UCSD-AML1 (cell line): ENCODE measurements at regions not wholly inside any gene's neighbourhood (a gene's known extent, or its start where the extent isn't known, plus 50 kb on each side); places are given as distances from the start of the nearest gene placed in this dataset.

Experiments
- DNase-seq: peaks from one replicate; lab custom pipeline; 2025; ENCODE audit not compliant: unreplicated experiment; lab: John Stamatoyannopoulos, UW

DNA sequence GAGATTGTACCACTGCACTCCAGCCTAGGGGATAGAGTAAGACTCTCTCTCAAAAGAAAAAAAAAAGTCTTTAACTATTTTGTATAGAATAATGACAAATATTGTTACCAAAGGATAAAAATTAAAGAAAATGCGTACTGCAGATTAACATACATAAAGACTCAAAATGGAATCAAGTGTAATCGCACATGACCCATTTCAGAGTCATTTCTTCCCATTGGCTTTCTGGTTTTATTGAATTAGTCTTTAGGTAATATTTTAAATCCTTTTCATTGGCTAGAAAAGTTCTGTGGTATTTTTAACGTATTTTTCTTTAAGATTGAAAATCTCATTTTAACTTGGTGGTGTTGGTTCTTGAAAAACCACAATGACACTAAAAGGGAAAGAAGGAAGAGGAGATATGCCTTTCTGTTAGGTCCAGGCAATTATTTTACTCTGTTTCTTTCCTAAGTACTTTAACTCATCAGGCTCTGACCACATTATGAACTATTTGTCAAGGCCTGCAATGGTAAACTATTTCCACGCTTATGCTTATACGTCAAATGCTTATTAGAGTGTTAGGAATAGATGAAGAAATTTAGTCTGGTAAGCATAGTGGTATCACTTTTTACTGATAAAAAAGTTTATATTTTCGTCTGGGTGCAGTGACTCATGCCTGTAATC, 52.3 kb downstream of the PLEKHG1 start:
- no peak for DNase-seq

DNA sequence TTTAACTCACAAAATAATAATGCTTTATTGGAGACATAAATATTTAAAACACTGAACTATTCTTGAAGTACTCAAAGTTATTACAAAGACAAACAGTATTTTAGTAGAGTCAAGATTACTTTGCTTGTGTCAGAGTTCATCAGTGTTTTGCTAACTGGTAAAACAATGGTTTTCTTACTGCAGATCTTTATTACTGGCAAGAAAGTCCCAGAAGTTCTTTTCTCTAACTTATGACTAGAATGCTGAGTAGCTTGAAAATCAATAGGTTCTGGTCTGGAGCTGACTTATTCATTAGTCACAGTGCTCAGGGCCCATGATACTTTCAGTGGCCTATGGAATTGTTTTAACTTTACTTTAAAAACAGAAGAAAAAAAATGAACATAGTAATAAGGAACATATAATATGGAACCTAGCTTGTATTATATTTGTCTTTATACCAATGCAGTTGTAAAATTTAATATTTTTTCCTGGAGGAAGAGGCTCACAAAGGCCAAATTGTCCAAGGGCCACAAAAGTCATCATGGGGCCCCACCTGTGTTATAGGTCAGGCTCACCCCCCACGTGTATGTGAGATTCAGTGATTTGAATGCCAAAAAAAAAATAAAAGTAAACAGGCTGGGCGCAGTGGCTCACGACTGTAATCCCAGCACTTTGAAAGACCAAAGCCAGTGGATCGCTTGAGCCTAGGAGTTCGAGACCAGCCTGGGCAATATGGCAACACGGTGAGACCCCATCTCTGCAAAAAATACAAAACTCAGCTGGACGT, 53.3 kb downstream of the PLEKHG1 start:
- no peak for DNase-seq

DNA sequence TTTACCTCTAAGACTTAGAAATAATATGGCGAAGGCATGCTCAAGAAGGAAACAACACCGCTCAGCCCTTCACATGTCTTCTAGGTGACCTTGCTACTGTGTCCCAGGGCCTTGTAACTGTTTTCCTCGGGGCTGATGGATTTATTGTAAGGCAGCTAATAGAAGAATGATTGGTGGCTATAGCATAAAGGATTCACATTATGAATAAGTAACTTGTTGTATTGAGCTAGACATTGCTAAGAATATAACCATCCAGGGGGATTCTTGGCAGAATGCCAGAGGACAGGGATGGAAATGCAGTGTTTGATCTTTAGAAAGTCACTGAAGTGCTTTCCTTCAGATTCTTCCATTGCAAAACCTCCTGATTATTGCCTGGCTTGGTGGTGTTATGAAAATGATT, 54.9 kb downstream of the PLEKHG1 start:
- DNase-seq: no peak

- DNase-seq: no peak
These were observed 56.5 kb downstream of the PLEKHG1 start for GRCh38 chr6:150656156-150656555.

DNA sequence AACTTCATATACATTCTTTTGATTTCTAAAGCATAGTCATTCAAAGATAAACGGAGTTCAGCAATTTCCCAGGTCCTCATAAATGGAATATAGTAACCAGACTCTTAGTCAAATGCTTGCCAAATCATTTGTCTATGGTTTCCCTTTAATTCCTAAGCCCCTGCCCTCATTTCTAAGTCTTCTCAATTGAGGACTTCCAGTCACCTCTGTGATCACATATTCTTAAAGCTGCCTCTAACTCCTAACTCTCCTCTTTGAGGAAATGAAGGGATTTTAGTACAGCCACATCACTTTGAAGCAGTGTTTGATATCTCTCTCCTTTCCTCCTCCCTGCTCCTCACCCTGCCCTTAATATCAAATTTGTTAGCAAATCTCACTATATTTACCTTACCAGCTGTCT, 58.7 kb downstream of the PLEKHG1 start:
- DNase-seq: no peak

DNA sequence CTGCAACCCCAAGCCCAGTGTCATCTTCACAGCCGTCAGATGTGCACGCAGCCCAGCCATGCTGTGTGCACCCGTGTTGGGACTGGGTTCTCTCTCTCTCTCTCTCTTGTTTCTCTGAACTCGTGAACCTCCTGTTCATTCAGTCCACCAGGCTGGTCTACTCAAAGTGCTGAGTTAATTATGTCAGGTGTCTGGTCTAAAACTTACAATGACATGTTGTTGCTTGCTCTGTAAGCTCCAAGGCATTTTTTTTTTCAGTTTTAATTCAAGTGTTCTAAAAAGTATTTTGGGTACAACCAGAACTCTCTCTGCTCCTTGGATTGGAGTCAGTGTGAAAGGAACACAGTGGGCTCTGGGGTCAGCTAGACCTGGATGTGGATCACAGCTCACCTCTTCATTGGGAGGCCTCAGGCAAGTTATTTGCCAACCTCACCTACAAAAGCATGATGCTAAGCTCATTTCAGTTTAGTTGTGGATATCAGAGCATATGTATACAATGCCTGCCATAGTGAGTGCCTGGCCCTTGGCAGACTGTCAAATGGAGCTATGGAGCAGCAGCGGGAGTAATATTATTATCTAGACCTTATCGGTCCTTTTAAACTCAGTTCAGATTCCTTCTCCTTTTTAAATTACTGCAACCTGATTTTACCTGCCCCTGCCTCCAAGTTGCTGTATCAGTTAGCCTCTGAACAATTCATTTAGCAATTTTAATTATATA, 59.5 kb downstream of the PLEKHG1 start:
- no peak for DNase-seq

- no peak for DNase-seq
These were observed 61.7 kb downstream of the PLEKHG1 start for GRCh38 chr6:150661216-150662007.

GRCh38 chr6:150662814-150663213, 63.1 kb downstream of the PLEKHG1 start:
- DNase-seq: no peak

DNA sequence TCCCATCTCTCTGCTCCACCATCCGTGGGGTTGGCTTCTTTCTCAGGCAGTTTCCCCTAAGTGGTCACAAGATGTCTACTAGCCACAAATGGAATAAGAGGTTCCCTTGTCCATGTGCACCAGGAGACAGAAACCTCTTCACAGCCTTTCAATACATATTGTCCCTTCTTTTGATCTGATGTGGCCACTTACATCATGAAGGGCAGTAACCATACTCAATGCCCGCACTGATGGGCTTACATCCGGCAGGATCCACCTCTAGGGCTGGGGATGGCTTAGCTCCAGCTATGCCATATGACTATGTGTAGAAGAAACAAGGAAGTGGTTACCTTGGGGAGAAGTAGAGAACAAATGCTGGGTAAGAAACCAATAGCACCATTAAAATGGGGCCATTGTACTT, 64.4 kb downstream of the PLEKHG1 start:
- DNase-seq: no peak

DNA sequence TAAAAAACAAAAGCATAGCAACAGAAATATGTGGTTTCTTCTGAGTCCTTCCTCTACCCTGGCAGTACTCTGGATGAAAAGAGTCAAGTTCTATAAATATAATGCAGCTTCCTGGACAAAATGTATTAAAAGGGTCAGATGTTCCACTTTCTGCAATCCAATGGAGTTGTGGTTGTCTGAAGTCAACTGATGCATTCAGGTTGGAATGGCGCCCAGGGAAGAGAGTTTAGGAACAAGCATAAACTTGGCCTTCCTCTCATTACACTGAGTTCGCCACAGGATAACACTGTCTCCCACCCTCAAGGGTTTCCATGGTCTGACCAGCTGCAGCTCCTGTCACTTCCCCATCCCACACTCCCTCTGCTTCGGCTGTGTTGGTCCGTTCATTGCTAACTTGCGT, 66.4 kb downstream of the PLEKHG1 start:
- peak; percentile 24 for DNase-seq

- no peak for DNase-seq
These were observed 67.7 kb downstream of the PLEKHG1 start for GRCh38 chr6:150667359-150667758.

- no peak for DNase-seq
These were observed 68.5 kb downstream of the PLEKHG1 start for GRCh38 chr6:150667977-150668716.

- DNase-seq: no peak
These were observed 69.2 kb downstream of the PLEKHG1 start for GRCh38 chr6:150668900-150669302.

GRCh38 chr6:150670311-150670710, 70.6 kb downstream of the PLEKHG1 start:
- DNase-seq: no peak

- no peak for DNase-seq
These were observed 73.1 kb downstream of the PLEKHG1 start for GRCh38 chr6:150672800-150673199.

DNA sequence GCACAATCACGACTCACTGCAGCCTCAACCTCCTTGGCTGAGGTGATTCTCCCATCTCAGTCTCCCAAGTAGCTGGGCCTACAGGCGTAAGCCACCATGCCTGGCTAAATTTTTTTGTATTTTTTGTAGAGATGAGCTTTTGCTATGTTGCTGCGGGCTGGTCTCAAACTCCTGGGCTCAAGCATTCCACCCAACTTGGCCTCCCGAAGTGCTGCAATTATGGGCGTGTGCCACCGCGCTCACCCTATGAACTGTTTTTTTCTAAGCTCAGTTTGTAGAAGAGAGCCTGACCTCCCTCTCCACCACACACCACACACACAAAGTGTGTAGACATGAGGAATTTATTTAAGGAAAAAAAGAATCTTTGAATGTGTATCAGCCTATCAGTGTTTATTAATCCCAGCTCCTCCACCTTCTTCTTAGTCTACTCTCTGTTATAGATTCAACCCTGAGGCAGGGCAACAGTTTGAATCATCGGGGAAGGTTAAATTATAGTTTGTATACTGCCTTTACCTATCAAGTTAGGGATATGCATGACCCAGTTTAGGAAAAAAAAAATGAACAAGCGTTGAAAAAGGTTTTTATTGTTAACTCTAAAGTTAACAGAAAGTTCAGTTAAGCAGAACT, 74.1 kb downstream of the PLEKHG1 start:
- DNase-seq: no peak

- DNase-seq: no peak
These were observed 76.7 kb downstream of the PLEKHG1 start for GRCh38 chr6:150676344-150676743.

DNA sequence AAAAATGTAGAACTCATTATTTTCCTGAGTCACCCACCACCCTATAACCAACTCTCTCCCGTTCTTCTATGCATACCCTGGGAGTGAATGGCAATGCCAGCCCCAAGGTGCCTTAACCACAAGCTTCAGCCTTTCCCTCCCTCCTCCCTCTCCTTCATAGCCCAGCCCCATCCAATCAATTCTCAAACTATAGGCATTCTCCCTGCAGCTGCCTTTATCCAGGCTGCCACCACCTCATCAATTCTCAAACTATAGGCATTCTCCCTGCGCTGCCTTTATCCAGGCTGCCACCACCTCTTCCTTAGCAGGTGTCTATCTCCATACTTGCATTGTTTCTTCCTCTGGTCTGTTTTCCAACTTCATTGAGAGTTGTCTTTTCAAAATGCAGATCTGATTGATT, 77.1 kb downstream of the PLEKHG1 start:
- DNase-seq: no peak

- DNase-seq: no peak
These were observed 80.8 kb downstream of the PLEKHG1 start for GRCh38 chr6:150680510-150680909.
